Neural progenitor cell (in vitro differentiated cells): ENCODE measurements at regions not wholly inside any gene's neighbourhood (a gene's known extent, or its start where the extent isn't known, plus 50 kb on each side); places are given as distances from the start of the nearest gene placed in this dataset.

Experiments used
- DNase-seq: peaks from one replicate; pipeline ENCODE4 v3.0.0-alpha.2; 2016; ENCODE audit warnings: low spot score
- H2AFZ ChIP-seq: fragments of 200-600 bp; sonication (generic); replicated peaks from 2 replicates; pipeline ENCODE4 v1.6.1; 2016; ENCODE audit warnings: antibody characterized with exemption
- H3F3A ChIP-seq: fragments of 200-600 bp; sonication (generic); 2 replicates; pipeline ENCODE4 v1.6.1; 2016; ENCODE audit warnings: antibody characterized with exemption, low read depth
- H3K27ac ChIP-seq: fragments of 200-600 bp; sonication (generic); 2 replicates; pipeline ENCODE4 v1.5.1; 2016; ENCODE audit warnings: mild to moderate bottlenecking
- H3K27me3 ChIP-seq: fragments of 200-600 bp; sonication (generic); 2 replicates; pipeline ENCODE4 v1.6.1; 2016; ENCODE audit warnings: mild to moderate bottlenecking, moderate library complexity
- H3K36me3 ChIP-seq: fragments of 200-600 bp; sonication (generic); 2 replicates; pipeline ENCODE4 v1.5.1; 2016
- H3K4me1 ChIP-seq: fragments of 200-600 bp; sonication (generic); 2 replicates; pipeline ENCODE4 v1.6.1; 2016; ENCODE audit warnings: mixed run types
- H3K4me2 ChIP-seq: fragments of 200-600 bp; sonication (generic); 2 replicates; pipeline ENCODE4 v1.6.1; 2016
- H3K4me3 ChIP-seq: fragments of 200-600 bp; sonication (generic); 2 replicates; pipeline ENCODE4 v1.5.1; 2016
- H3K79me2 ChIP-seq: fragments of 200-600 bp; sonication (generic); 2 replicates; pipeline ENCODE4 v1.6.1; 2016; ENCODE audit warnings: low read depth
- H3K9ac ChIP-seq: fragments of 200-600 bp; sonication (generic); 2 replicates; pipeline ENCODE4 v1.6.1; 2016
- H3K9me3 ChIP-seq: fragments of 200-600 bp; sonication (generic); 2 replicates; pipeline ENCODE4 v1.5.1; 2016; ENCODE audit warnings: low read depth
- H4K20me1 ChIP-seq: fragments of 200-600 bp; sonication (generic); 2 replicates; pipeline ENCODE4 v1.6.1; 2016; ENCODE audit warnings: low read depth
- H3K27ac Mint-ChIP-seq: 3 replicates; pipeline ENCODE4 v1.8.0; 2021; ENCODE audit warnings: mixed read lengths
- H3K27me3 Mint-ChIP-seq: 2 replicates; pipeline ENCODE4 v1.8.0; 2022; ENCODE audit warnings: low read depth, mild to moderate bottlenecking, inconsistent platforms, moderate library complexity, mixed read lengths; ENCODE audit not compliant: insufficient read depth
- H3K36me3 Mint-ChIP-seq: 3 replicates; pipeline ENCODE4 v1.8.0; 2021; ENCODE audit warnings: mixed read lengths
- H3K4me1 Mint-ChIP-seq: 3 replicates; pipeline ENCODE4 v1.8.0; 2021; ENCODE audit warnings: mixed read lengths
- H3K4me3 Mint-ChIP-seq: 3 replicates; pipeline ENCODE4 v1.8.0; 2021; ENCODE audit warnings: mild to moderate bottlenecking, moderate library complexity, mixed read lengths
- H3K9me3 Mint-ChIP-seq: 3 replicates; pipeline ENCODE4 v1.8.0; 2020; ENCODE audit warnings: mixed read lengths
- EZH2 ChIP-seq: fragments of 200-600 bp; sonication (generic); IDR thresholded peaks from 2 replicates; pipeline ENCODE4 v1.6.1; 2017; ENCODE audit warnings: antibody characterized with exemption, mild to moderate bottlenecking, moderate library complexity
- EZH2phosphoT487 ChIP-seq: fragments of 200-600 bp; sonication (generic); IDR thresholded peaks from 2 replicates; pipeline ENCODE4 v1.6.1; 2017; ENCODE audit warnings: antibody characterized with exemption
- TF ChIP-seq, protein P1 (sequence below): fragments of 200-600 bp; sonication (generic); IDR thresholded peaks from 2 replicates; pipeline ENCODE4 v1.5.1; 2017; ENCODE audit warnings: antibody characterized with exemption, mild to moderate bottlenecking

DNA sequence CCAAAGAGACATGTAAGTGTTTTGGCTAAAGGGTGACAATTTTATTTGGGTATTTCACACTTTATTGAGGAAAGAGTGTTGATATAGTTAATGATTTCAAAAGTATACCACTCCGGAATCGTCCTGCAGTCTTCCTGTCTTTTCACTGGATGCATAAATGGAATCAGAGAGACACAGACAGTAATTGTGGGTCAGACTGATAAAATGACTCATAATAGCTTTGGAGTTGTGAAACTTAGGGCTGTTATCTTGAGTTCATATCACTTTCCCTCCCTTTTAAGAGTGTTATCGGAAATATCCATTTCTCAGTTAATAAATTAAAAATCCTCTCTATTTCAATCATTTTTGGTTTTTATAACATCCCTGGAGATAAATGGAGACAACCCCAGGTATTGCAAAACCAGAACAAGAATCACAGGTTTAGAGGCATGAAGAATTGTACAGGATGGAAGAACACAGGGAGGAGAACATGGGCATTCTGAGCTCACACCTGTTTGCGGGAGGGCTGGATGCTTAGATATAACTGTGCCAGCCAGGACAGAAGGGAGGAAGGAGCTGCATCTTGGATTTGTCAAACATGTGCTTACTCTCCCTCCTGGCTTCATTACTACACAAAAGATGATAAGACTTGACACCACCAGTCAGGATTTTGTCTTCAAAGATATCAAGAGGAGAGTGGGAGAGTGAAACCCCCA is 185.4 kb downstream of the LMO4 start:
- TF ChIP-seq EZH2phosphoT487, result no peak
- Histone ChIP-seq H3K36me3 (no peaks in the 10 kb centered on the region), H3K4me3 (no peak overlapping the region), H3K27me3 (no peaks in the 10 kb centered on the region), H3K4me2 (no peak overlapping the region), H3K4me1 (no peaks in the 10 kb centered on the region), H3K9me3 (no peaks in the 10 kb centered on the region), H3K79me2 (no peaks in the 10 kb centered on the region), H3F3A (no peaks in the 10 kb centered on the region), H2AFZ (no peak overlapping the region), H3K9ac (no peak overlapping the region), H3K27ac (no peak overlapping the region), H4K20me1 (no peaks in the 10 kb centered on the region)
- peaks cover 4% of the 10 kb centered on the region for H3K4me1 Mint-ChIP-seq
- H3K4me3 Mint-ChIP-seq, result no peak overlapping the region
- H3K27ac Mint-ChIP-seq, result no peak overlapping the region
- H3K27me3 Mint-ChIP-seq, result peaks cover 3% of the 10 kb centered on the region
- no peaks in the 10 kb centered on the region for H3K36me3 Mint-ChIP-seq
- peaks cover 3% of the 10 kb centered on the region for H3K9me3 Mint-ChIP-seq
- no peak for DNase-seq

DNA sequence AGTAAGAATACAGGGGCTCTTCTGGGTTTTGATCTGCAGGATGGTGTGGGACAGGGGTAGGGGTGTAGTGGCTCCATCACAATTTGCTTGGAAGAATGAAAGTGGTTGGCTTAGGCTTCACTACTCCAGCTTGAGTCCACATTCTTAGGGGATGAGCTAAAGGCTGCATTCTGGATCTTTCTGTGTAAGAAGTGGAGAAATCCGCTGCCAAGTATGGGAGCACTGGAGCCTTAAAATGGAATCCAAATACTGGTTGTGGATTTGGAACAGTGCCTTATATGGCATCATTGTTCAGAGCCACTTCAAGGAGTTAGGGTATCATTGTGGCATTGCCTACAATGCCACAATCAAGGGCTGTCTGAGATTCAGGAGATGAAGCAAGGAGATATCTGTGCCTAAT is 187.1 kb downstream of the LMO4 start:
- TF ChIP-seq EZH2phosphoT487 (no peak), EZH2 (no peak)
- TF ChIP-seq, protein P1, sequence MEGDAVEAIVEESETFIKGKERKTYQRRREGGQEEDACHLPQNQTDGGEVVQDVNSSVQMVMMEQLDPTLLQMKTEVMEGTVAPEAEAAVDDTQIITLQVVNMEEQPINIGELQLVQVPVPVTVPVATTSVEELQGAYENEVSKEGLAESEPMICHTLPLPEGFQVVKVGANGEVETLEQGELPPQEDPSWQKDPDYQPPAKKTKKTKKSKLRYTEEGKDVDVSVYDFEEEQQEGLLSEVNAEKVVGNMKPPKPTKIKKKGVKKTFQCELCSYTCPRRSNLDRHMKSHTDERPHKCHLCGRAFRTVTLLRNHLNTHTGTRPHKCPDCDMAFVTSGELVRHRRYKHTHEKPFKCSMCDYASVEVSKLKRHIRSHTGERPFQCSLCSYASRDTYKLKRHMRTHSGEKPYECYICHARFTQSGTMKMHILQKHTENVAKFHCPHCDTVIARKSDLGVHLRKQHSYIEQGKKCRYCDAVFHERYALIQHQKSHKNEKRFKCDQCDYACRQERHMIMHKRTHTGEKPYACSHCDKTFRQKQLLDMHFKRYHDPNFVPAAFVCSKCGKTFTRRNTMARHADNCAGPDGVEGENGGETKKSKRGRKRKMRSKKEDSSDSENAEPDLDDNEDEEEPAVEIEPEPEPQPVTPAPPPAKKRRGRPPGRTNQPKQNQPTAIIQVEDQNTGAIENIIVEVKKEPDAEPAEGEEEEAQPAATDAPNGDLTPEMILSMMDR, result no peak
- H3K4me2 ChIP-seq, result no peak overlapping the region
- no peak overlapping the region for H3K27ac Mint-ChIP-seq
- H3K4me1 ChIP-seq, result no peaks in the 10 kb centered on the region
- no peak overlapping the region for H2AFZ ChIP-seq
- H3K9me3 Mint-ChIP-seq, result peaks cover 3% of the 10 kb centered on the region
- no peaks in the 10 kb centered on the region for H4K20me1 ChIP-seq
- DNase-seq, result no peak
- H3K4me3 Mint-ChIP-seq, result no peak overlapping the region
- H3K4me1 Mint-ChIP-seq, result peaks cover 4% of the 10 kb centered on the region
- H3K27ac ChIP-seq, result no peak overlapping the region
- no peak overlapping the region for H3K4me3 ChIP-seq
- peaks cover 3% of the 10 kb centered on the region for H3K27me3 Mint-ChIP-seq
- no peaks in the 10 kb centered on the region for H3F3A ChIP-seq
- no peaks in the 10 kb centered on the region for H3K79me2 ChIP-seq
- no peak overlapping the region for H3K9ac ChIP-seq
- no peaks in the 10 kb centered on the region for H3K36me3 ChIP-seq
- H3K9me3 ChIP-seq, result no peaks in the 10 kb centered on the region
- no peaks in the 10 kb centered on the region for H3K27me3 ChIP-seq
- H3K36me3 Mint-ChIP-seq, result no peaks in the 10 kb centered on the region

DNA sequence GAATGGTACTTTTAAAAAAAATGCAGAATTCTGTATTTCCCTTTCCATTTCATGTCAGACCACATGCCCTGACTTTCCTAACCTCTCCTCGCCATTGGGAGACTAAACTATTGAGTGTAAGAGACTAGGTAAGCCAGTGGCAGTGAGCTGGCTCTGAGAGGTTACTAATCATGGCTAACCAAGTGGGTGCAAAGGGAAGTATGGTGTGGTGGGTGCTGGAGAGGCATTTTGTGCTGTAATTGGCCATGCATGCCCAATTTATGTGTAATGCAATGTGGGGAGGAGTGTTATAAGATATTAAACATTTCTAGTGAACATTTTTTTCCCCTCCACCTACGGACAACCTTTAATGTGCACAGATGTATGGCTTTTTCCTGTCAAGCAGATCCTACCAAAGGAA is 190.1 kb downstream of the LMO4 start:
- Mint-ChIP-seq H3K36me3 (no peaks in the 10 kb centered on the region), H3K4me3 (no peak overlapping the region), H3K27ac (no peak overlapping the region), H3K27me3 (peaks cover 3% of the 10 kb centered on the region), H3K9me3 (peaks cover 3% of the 10 kb centered on the region), H3K4me1 (peaks cover 11% of the 10 kb centered on the region)
- H3K9ac ChIP-seq, result no peak overlapping the region
- H3K4me2 ChIP-seq, result no peak overlapping the region
- no peak overlapping the region for H2AFZ ChIP-seq
- H3K9me3 ChIP-seq, result no peaks in the 10 kb centered on the region
- no peaks in the 10 kb centered on the region for H3K27me3 ChIP-seq
- H4K20me1 ChIP-seq, result no peaks in the 10 kb centered on the region
- no peaks in the 10 kb centered on the region for H3K36me3 ChIP-seq
- H3K27ac ChIP-seq, result no peak overlapping the region
- no peaks in the 10 kb centered on the region for H3F3A ChIP-seq
- H3K4me3 ChIP-seq, result no peak overlapping the region
- TF ChIP-seq EZH2phosphoT487 (no peak), EZH2 (no peak)
- TF ChIP-seq, protein P1, result no peak
- H3K4me1 ChIP-seq, result no peaks in the 10 kb centered on the region
- no peaks in the 10 kb centered on the region for H3K79me2 ChIP-seq
- no peak for DNase-seq

DNA sequence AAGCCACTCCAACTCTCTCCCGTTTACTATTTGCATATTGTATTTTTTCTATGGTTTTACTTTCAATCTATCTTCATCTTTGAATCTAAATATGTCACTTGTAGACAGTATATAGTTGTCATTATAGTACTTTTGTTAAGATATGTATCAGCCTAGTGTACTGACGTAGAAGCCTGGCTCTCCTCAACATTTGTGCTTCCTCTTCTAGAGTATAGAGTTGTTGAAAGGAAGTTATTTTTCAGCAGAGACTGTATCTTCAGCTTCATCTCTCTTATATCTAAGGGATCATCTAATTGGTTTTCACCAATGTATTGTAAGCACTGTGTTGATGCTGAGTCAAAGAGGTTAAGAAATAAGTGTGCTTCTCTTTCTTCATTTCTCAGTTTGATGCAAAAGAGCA is 192.8 kb downstream of the LMO4 start:
- H2AFZ ChIP-seq, result no peak overlapping the region
- Mint-ChIP-seq H3K27ac (no peak overlapping the region), H3K4me1 (peaks cover 18% of the 10 kb centered on the region), H3K27me3 (peaks cover 3% of the 10 kb centered on the region), H3K9me3 (no peaks in the 10 kb centered on the region), H3K4me3 (no peak overlapping the region), H3K36me3 (no peaks in the 10 kb centered on the region)
- no peak overlapping the region for H3K4me2 ChIP-seq
- TF ChIP-seq, protein P1, result no peak
- TF ChIP-seq EZH2 (no peak), EZH2phosphoT487 (no peak)
- no peaks in the 10 kb centered on the region for H4K20me1 ChIP-seq
- peaks cover 2% of the 10 kb centered on the region for H3K4me1 ChIP-seq
- no peaks in the 10 kb centered on the region for H3K36me3 ChIP-seq
- H3K9ac ChIP-seq, result no peak overlapping the region
- H3K9me3 ChIP-seq, result no peaks in the 10 kb centered on the region
- no peaks in the 10 kb centered on the region for H3K79me2 ChIP-seq
- H3K27ac ChIP-seq, result no peak overlapping the region
- no peak for DNase-seq
- H3F3A ChIP-seq, result no peaks in the 10 kb centered on the region
- H3K4me3 ChIP-seq, result no peak overlapping the region
- H3K27me3 ChIP-seq, result no peaks in the 10 kb centered on the region
